H1 (cell line): ENCODE measurements at regions not wholly inside any gene's neighbourhood (a gene's known extent, or its start where the extent isn't known, plus 50 kb on each side); places are given as distances from the start of the nearest gene placed in this dataset.

ENCODE experiments used
- CTCF ChIA-PET: fragments of 300-600 bp; sonication (Branson Sonifier 250); formaldehyde crosslinking; loops from one replicate; lab custom pipeline; 2021; ENCODE audit not compliant: partially characterized antibody; lab: Charles Lee
- POLR2A ChIA-PET: fragments of 300-600 bp; sonication (Branson Sonifier 250); formaldehyde crosslinking; loops from one replicate; lab custom pipeline; 2021; ENCODE audit warnings: inconsistent platforms; ENCODE audit not compliant: partially characterized antibody; lab: Charles Lee
- DNase-seq, 2 experiments: peaks; one replicate each; pipeline versions ENCODE4 v3.0.0 to v3.0.0-alpha.2; 2010 to 2022; ENCODE audit warnings: low spot score in 2 of 2, low read depth in 1 of 2, mixed read lengths in 1 of 2
- FAIRE-seq: peaks from 2 replicates; lab custom pipeline; 2011; peaks lifted over from hg19 to GRCh38; lab: Jason Lieb, UNC
- H2AFZ ChIP-seq: 2 replicates; pipeline ENCODE4 v1.8.1; 2012; ENCODE audit warnings: low read length, inconsistent platforms
- H2AK5ac ChIP-seq: 2 replicates; pipeline ENCODE4 v1.6.1; 2013; ENCODE audit warnings: low read depth, low read length
- H2BK120ac ChIP-seq: replicated peaks from 2 replicates; pipeline ENCODE3; 2013; ENCODE audit warnings: low read depth, low read length, inconsistent platforms
- H2BK12ac ChIP-seq: 2 replicates; pipeline ENCODE4 v1.6.1; 2013; ENCODE audit warnings: low read depth, low read length
- H2BK15ac ChIP-seq: 2 replicates; pipeline ENCODE4 v1.6.1; 2013; ENCODE audit warnings: low read length
- H2BK20ac ChIP-seq: 2 replicates; pipeline ENCODE4 v1.6.1; 2013; ENCODE audit warnings: low read length
- H2BK5ac ChIP-seq: 2 replicates; pipeline ENCODE4 v1.6.1; 2013; ENCODE audit warnings: low read depth, low read length
- H3K14ac ChIP-seq: 2 replicates; pipeline ENCODE4 v1.6.1; 2013; ENCODE audit warnings: inconsistent platforms; ENCODE audit not compliant: insufficient read length
- H3K18ac ChIP-seq: 2 replicates; pipeline ENCODE4 v1.6.1; 2013; ENCODE audit warnings: low read length; ENCODE audit errors: extremely low read depth
- H3K23ac ChIP-seq: 2 replicates; pipeline ENCODE4 v1.6.1; 2013; ENCODE audit warnings: inconsistent platforms; ENCODE audit not compliant: insufficient read length
- H3K23me2 ChIP-seq: 2 replicates; pipeline ENCODE4 v1.6.1; 2013; ENCODE audit warnings: low read depth, low read length
- H3K27ac ChIP-seq: 2 replicates; pipeline ENCODE4 v1.6.1; 2011; ENCODE audit warnings: low read depth, low read length, inconsistent platforms
- H3K27me3 ChIP-seq, 4 experiments: replicated peaks in 1 of 4; 1 replicate in 1 of 4; 2 replicates in 3 of 4; pipeline versions ENCODE4 v1.6.1 to v1.8.1; 2011 to 2013; ENCODE audit warnings: low read length in 3 of 4, mild to moderate bottlenecking in 3 of 4, inconsistent platforms in 2 of 4, mixed read lengths in 2 of 4, moderate library complexity in 1 of 4; ENCODE audit not compliant: control insufficient read depth in 3 of 4, insufficient read depth in 3 of 4; ENCODE audit errors: extremely low read depth in 1 of 4
- H3K36me3 ChIP-seq, 4 experiments: 2 replicates each; pipeline versions ENCODE4 v1.6.1 to v1.8.1; 2011 to 2013; ENCODE audit warnings: mild to moderate bottlenecking in 4 of 4, low read length in 3 of 4, moderate library complexity in 2 of 4, control low read depth in 1 of 4, inconsistent platforms in 1 of 4; ENCODE audit not compliant: insufficient read depth in 4 of 4, control insufficient read depth in 2 of 4
- H3K4ac ChIP-seq: replicated peaks from 2 replicates; pipeline ENCODE3; 2013; ENCODE audit warnings: low read length, low read depth, mixed read lengths, inconsistent platforms; ENCODE audit not compliant: insufficient read length
- H3K4me1 ChIP-seq, 4 experiments: replicated peaks in 1 of 4; 1 replicate in 1 of 4; 2 replicates in 3 of 4; pipeline versions ENCODE4 v1.6.1 to v1.8.1; 2011 to 2013; ENCODE audit warnings: low read length in 3 of 4, inconsistent platforms in 2 of 4, mixed read lengths in 1 of 4; ENCODE audit not compliant: insufficient read depth in 4 of 4, control insufficient read depth in 3 of 4
- H3K4me2 ChIP-seq, 2 experiments: 2 replicates each; pipeline versions ENCODE4 v1.6.1 to v1.8.1; 2011 to 2013; ENCODE audit warnings: low read depth in 2 of 2, low read length in 2 of 2, control low read depth in 1 of 2, inconsistent platforms in 1 of 2, mild to moderate bottlenecking in 1 of 2; ENCODE audit not compliant: insufficient read depth in 1 of 2
- H3K4me3 ChIP-seq, 4 experiments: fragments of 200-600, 300-600 bp in 1 of 4; sonication (generic), shearing (Covaris generic), sonication (Bioruptor Twin) in 1 of 4; 2 replicates each; pipeline versions ENCODE4 v1.5.1 to v1.8.1; 2011 to 2016; ENCODE audit warnings: low read length in 4 of 4, low read depth in 3 of 4, control low read depth in 2 of 4, inconsistent platforms in 2 of 4, mild to moderate bottlenecking in 2 of 4, mixed read lengths in 1 of 4, moderate library complexity in 1 of 4; ENCODE audit not compliant: insufficient read depth in 2 of 4; ENCODE audit errors: extremely low read depth in 1 of 4
- H3K56ac ChIP-seq: replicated peaks from 2 replicates; pipeline ENCODE3; 2013; ENCODE audit warnings: low read depth, mild to moderate bottlenecking, mixed read lengths, low read length, inconsistent platforms; ENCODE audit not compliant: insufficient read length
- H3K79me1 ChIP-seq: 2 replicates; pipeline ENCODE4 v1.6.1; 2013; ENCODE audit warnings: low read depth, low read length, control low read depth
- H3K79me2 ChIP-seq, 2 experiments: 2 replicates each; pipeline versions ENCODE4 v1.6.1 to v1.8.1; 2012 to 2013; ENCODE audit warnings: low read length in 2 of 2, mild to moderate bottlenecking in 2 of 2, inconsistent platforms in 1 of 2; ENCODE audit not compliant: insufficient read depth in 2 of 2, control insufficient read depth in 1 of 2
- H3K9ac ChIP-seq, 4 experiments: replicated peaks in 1 of 4; 1 replicate in 1 of 4; 2 replicates in 3 of 4; pipeline versions ENCODE4 v1.6.1 to v1.8.1; 2011 to 2013; ENCODE audit warnings: low read depth in 3 of 4, low read length in 3 of 4, control low read depth in 2 of 4, mild to moderate bottlenecking in 2 of 4, moderate library complexity in 2 of 4, inconsistent platforms in 1 of 4; ENCODE audit errors: extremely low read depth in 1 of 4
- H3K9me3 ChIP-seq, 2 experiments: 2 replicates each; pipeline versions ENCODE4 v1.6.1 to v1.8.1; 2012 to 2013; ENCODE audit warnings: mild to moderate bottlenecking in 2 of 2, moderate library complexity in 2 of 2, control low read depth in 1 of 2, inconsistent platforms in 1 of 2, low read depth in 1 of 2, low read length in 1 of 2, mixed read lengths in 1 of 2; ENCODE audit not compliant: insufficient read depth in 2 of 2
- H4K20me1 ChIP-seq, 2 experiments: replicated peaks in 1 of 2; 2 replicates each; pipeline versions ENCODE3 to v1.8.1; 2011 to 2013; ENCODE audit warnings: inconsistent platforms in 2 of 2, low read length in 2 of 2, mild to moderate bottlenecking in 1 of 2; ENCODE audit not compliant: insufficient read depth in 2 of 2, control insufficient read depth in 1 of 2
- H4K5ac ChIP-seq: 2 replicates; pipeline ENCODE4 v1.6.1; 2013; ENCODE audit warnings: low read length, low read depth, mixed read lengths, inconsistent platforms; ENCODE audit not compliant: insufficient read length
- H4K8ac ChIP-seq: 2 replicates; pipeline ENCODE4 v1.8.0; 2013; ENCODE audit warnings: mild to moderate bottlenecking, moderate library complexity, low read length, inconsistent platforms; ENCODE audit not compliant: insufficient read depth; ENCODE audit errors: extremely low read depth
- H4K91ac ChIP-seq: replicated peaks from 2 replicates; pipeline ENCODE3; 2013; ENCODE audit warnings: low read length, mixed read lengths, inconsistent platforms; ENCODE audit not compliant: insufficient read length
- CEBPB ChIP-seq: IDR thresholded peaks from 2 replicates; pipeline ENCODE4 v1.6.1; 2012; ENCODE audit warnings: low read depth, low read length
- SIX5 ChIP-seq: IDR thresholded peaks from 2 replicates; pipeline ENCODE4 v1.6.1; 2011; ENCODE audit warnings: mild to moderate bottlenecking, low read depth, low read length
- TAF1 ChIP-seq: IDR thresholded peaks from 2 replicates; pipeline ENCODE4 v1.6.1; 2011; ENCODE audit warnings: mild to moderate bottlenecking, low read depth, low read length
- TCF12 ChIP-seq: IDR thresholded peaks from 2 replicates; pipeline ENCODE4 v1.6.1; 2011; ENCODE audit warnings: low read depth, mild to moderate bottlenecking, low read length
- TEAD4 ChIP-seq: IDR thresholded peaks from 2 replicates; pipeline ENCODE4 v1.6.1; 2012; ENCODE audit warnings: low read depth, low read length, inconsistent platforms, mixed read lengths
- WGBS, 2 experiments: shearing (Covaris generic) in 1 of 2; methylation state at CpG; one replicate each; pipeline versions ENCODE4 v1.1.6 to v1.1.7; 2013 to 2015; ENCODE audit warnings: low lambda C conversion rate in 2 of 2, mixed read lengths in 2 of 2, inconsistent platforms in 1 of 2, low coverage in 1 of 2, missing lambda C conversion rate in 1 of 2; ENCODE audit not compliant: insufficient replicate concordance in 2 of 2, insufficient coverage in 1 of 2, insufficient read length in 1 of 2; ENCODE audit errors: extremely low coverage in 1 of 2, missing lambda C conversion rate in 1 of 2; 5-methylcytosine and 5-hydroxymethylcytosine counted together
- TF ChIP-seq, protein P1 (sequence below): IDR thresholded peaks from 2 replicates; pipeline ENCODE4 v1.6.1; 2012; ENCODE audit warnings: inconsistent platforms
- TF ChIP-seq, protein P2 (sequence below), 3 experiments: IDR thresholded peaks; 1 replicate in 2 of 3; 2 replicates in 1 of 3; pipeline versions ENCODE4 v1.5.1 to v1.6.1; 2011; ENCODE audit warnings: low read length in 3 of 3, mild to moderate bottlenecking in 3 of 3, inconsistent platforms in 2 of 3, low read depth in 1 of 3, moderate library complexity in 1 of 3; ENCODE audit not compliant: insufficient read depth in 1 of 3; ENCODE audit errors: control extremely low read depth in 1 of 3

DNA sequence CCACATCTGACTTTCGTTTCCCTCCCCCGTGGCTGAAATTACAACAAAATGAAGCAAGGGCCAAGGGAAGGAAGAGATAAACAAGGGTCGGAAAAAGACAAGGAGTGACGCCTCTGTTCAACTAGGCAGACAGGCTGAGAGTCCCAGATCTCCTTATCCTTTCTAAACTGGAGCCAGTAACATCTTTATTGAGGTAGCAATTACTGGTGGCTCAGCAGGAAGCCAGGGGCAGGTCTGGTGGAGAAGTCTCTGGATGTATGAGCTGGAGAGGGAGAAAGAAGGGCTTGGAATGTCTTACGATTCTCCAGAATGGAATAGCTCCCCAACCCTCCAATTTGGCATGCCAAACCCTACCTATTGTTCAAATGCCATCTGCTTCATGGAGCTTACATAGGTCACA, 190.8 kb upstream of the BRINP1 start:
- Histone ChIP-seq H3K27me3 (no peaks in the 10 kb centered on the region), H3K4me2 (no peak overlapping the region), H2BK5ac (no peak overlapping the region), H2AK5ac (no peak overlapping the region), H3K36me3 (no peaks in the 10 kb centered on the region; a peak in 1 of 8 replicates), H2BK15ac (no peak overlapping the region), H4K20me1 (no peaks in the 10 kb centered on the region), H4K5ac (no peak overlapping the region), H3K79me2 (no peaks in the 10 kb centered on the region), H2AFZ (no peak overlapping the region), H3K23ac (no peak overlapping the region), H3K4me3 (no peak overlapping the region)
- TF ChIP-seq TEAD4 (no peak), CEBPB (no peak), TAF1 (no peak), SIX5 (no peak), TCF12 (no peak)
- TF ChIP-seq, protein P1, sequence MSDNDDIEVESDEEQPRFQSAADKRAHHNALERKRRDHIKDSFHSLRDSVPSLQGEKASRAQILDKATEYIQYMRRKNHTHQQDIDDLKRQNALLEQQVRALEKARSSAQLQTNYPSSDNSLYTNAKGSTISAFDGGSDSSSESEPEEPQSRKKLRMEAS = no peak
- TF ChIP-seq, protein P2, sequence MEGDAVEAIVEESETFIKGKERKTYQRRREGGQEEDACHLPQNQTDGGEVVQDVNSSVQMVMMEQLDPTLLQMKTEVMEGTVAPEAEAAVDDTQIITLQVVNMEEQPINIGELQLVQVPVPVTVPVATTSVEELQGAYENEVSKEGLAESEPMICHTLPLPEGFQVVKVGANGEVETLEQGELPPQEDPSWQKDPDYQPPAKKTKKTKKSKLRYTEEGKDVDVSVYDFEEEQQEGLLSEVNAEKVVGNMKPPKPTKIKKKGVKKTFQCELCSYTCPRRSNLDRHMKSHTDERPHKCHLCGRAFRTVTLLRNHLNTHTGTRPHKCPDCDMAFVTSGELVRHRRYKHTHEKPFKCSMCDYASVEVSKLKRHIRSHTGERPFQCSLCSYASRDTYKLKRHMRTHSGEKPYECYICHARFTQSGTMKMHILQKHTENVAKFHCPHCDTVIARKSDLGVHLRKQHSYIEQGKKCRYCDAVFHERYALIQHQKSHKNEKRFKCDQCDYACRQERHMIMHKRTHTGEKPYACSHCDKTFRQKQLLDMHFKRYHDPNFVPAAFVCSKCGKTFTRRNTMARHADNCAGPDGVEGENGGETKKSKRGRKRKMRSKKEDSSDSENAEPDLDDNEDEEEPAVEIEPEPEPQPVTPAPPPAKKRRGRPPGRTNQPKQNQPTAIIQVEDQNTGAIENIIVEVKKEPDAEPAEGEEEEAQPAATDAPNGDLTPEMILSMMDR (IDR thresholded peaks at IDR 0.05; ENCODE audit: control extremely low read depth in 1 of 3, insufficient read depth in 1 of 3, low read depth in 1 of 3, low read length in 3 of 3) = no peak
- TF ChIP-seq, all 59 proteins: peak for 0
- no peak overlapping the region for H2BK20ac ChIP-seq
- no peak overlapping the region for H4K91ac ChIP-seq
- no peak overlapping the region for H3K4ac ChIP-seq
- H2BK120ac ChIP-seq = no peak overlapping the region
- no peak overlapping the region for H3K56ac ChIP-seq
- H2BK12ac ChIP-seq = no peak overlapping the region
- no peak overlapping the region for H3K27ac ChIP-seq
- H3K18ac ChIP-seq = no peak overlapping the region
- no peak for DNase-seq
- H3K79me1 ChIP-seq = no peaks in the 10 kb centered on the region
- 83% methylated on average over 5 of the region's 5 CpGs; no CpG with 5 or more reads in 1 of the 2 experiments for WGBS, 2 experiments
- no peak for FAIRE-seq
- H4K8ac ChIP-seq = no peak overlapping the region
- no peak overlapping the region for H3K14ac ChIP-seq
- peaks cover 2% of the 10 kb centered on the region; the same call in 1 of the 2 replicates for H3K23me2 ChIP-seq
- H3K4me1 ChIP-seq = peaks cover 0 to 5% (median 0%) of the 10 kb centered on the region in 4 experiments; a peak in 3 of 7 replicates
- ChIA-PET CTCF (interaction anchor here (0.7 to 2.9 kb wide), 3 partner anchors 10 to 409 kb away, joined by 3 to 12 read pairs (median 3); no protein-coding TSS in a partner anchor), POLR2A (no interaction called here)
- H3K9me3 ChIP-seq = no peaks in the 10 kb centered on the region
- H3K9ac ChIP-seq = no peak overlapping the region
